ENCODE measurements at regions not wholly inside any gene's neighbourhood (a gene's known extent, or its start where the extent isn't known, plus 50 kb on each side); places are given as distances from the start of the nearest gene placed in this dataset.

- no peaks in the 10 kb centered on the region for H3K36me3 ChIP-seq
- H3K27me3 ChIP-seq (replicated peaks; ENCODE audit: insufficient read depth) = no peaks in the 10 kb centered on the region
- H3K4me1 ChIP-seq (replicated peaks) = no peaks in the 10 kb centered on the region
- TF ChIP-seq POLR2AphosphoS5 (IDR thresholded peaks at IDR 0.05) (no peak), POLR2A (IDR thresholded peaks at IDR 0.05) (no peak), CTCF (IDR thresholded peaks at IDR 0.05) (no peak)
- intact Hi-C loops (cut with DNase I) = no loop called here
- H3K27ac ChIP-seq = no peak overlapping the region
- WGBS = 96% methylated on average over 1 of the region's 1 CpG
- no peak for DNase-seq (ENCODE audit: low spot score)
- H3K9me3 ChIP-seq = no peaks in the 10 kb centered on the region
- H3K4me3 ChIP-seq = no peak overlapping the region
Observed at GRCh38 chr10:123327450-123327849, 173.2 kb downstream of the BUB3 start.

GRCh38 chr10:123327896-123328295, 173.7 kb downstream of the BUB3 start:
- WGBS = 86% methylated on average over 2 of the region's 2 CpGs
- H3K36me3 ChIP-seq = no peaks in the 10 kb centered on the region
- no peak overlapping the region for H3K4me3 ChIP-seq
- intact Hi-C loops (cut with DNase I) = no loop called here
- H3K27ac ChIP-seq = no peak overlapping the region
- no peak for DNase-seq (ENCODE audit: low spot score)
- TF ChIP-seq CTCF (IDR thresholded peaks at IDR 0.05) (no peak), POLR2AphosphoS5 (IDR thresholded peaks at IDR 0.05) (no peak), POLR2A (IDR thresholded peaks at IDR 0.05) (no peak)
- no peaks in the 10 kb centered on the region for H3K27me3 ChIP-seq (replicated peaks; ENCODE audit: insufficient read depth)
- H3K4me1 ChIP-seq (replicated peaks) = no peaks in the 10 kb centered on the region
- H3K9me3 ChIP-seq = no peaks in the 10 kb centered on the region

- Histone ChIP-seq H3K36me3 (no peaks in the 10 kb centered on the region), H3K27ac (no peak overlapping the region), H3K4me1 (replicated peaks) (no peaks in the 10 kb centered on the region), H3K27me3 (replicated peaks; ENCODE audit: insufficient read depth) (no peaks in the 10 kb centered on the region), H3K9me3 (no peaks in the 10 kb centered on the region), H3K4me3 (no peak overlapping the region)
- TF ChIP-seq POLR2AphosphoS5 (IDR thresholded peaks at IDR 0.05) (no peak), CTCF (IDR thresholded peaks at IDR 0.05) (no peak), POLR2A (IDR thresholded peaks at IDR 0.05) (no peak)
- DNase-seq (ENCODE audit: low spot score) = no peak
- 49% methylated on average over 4 of the region's 4 CpGs for WGBS
- intact Hi-C loops (cut with DNase I) = no loop called here
Observed at GRCh38 chr10:123331438-123331837, 177.2 kb downstream of the BUB3 start.

- intact Hi-C loops (cut with DNase I) = no loop called here
- Histone ChIP-seq H3K4me3 (no peak overlapping the region), H3K4me1 (replicated peaks) (no peaks in the 10 kb centered on the region), H3K27me3 (replicated peaks; ENCODE audit: insufficient read depth) (no peaks in the 10 kb centered on the region), H3K36me3 (no peaks in the 10 kb centered on the region), H3K27ac (no peak overlapping the region), H3K9me3 (no peaks in the 10 kb centered on the region)
- TF ChIP-seq POLR2AphosphoS5 (IDR thresholded peaks at IDR 0.05) = no peak
- no peak for TF ChIP-seq CTCF (IDR thresholded peaks at IDR 0.05)
- no peak for TF ChIP-seq POLR2A (IDR thresholded peaks at IDR 0.05)
- 96% methylated on average over 1 of the region's 1 CpG for WGBS
- no peak for DNase-seq (ENCODE audit: low spot score)
Observed at GRCh38 chr10:123346581-123346980, 192.4 kb downstream of the BUB3 start.

GRCh38 chr10:123348691-123349572, 194.7 kb downstream of the BUB3 start:
- no peaks in the 10 kb centered on the region for H3K27me3 ChIP-seq (replicated peaks; ENCODE audit: insufficient read depth)
- H3K4me1 ChIP-seq (replicated peaks) = no peaks in the 10 kb centered on the region
- TF ChIP-seq POLR2A (IDR thresholded peaks at IDR 0.05) = no peak
- no peak for TF ChIP-seq POLR2AphosphoS5 (IDR thresholded peaks at IDR 0.05)
- no peak for TF ChIP-seq CTCF (IDR thresholded peaks at IDR 0.05)
- H3K36me3 ChIP-seq = no peaks in the 10 kb centered on the region
- WGBS = 89% methylated on average over 19 of the region's 19 CpGs
- H3K9me3 ChIP-seq = no peaks in the 10 kb centered on the region
- DNase-seq (ENCODE audit: low spot score) = no peak
- intact Hi-C loops (cut with DNase I) = no loop called here
- no peak overlapping the region for H3K27ac ChIP-seq
- no peak overlapping the region for H3K4me3 ChIP-seq
